NCI-H1436 treated with DMSO at 0.1 percent for 48 hours (cell line): ENCODE measurements at regions not wholly inside any gene's neighbourhood (a gene's known extent, or its start where the extent isn't known, plus 50 kb on each side); places are given as distances from the start of the nearest gene placed in this dataset.

Experiments used
- DNase-seq: peaks from one replicate; lab custom pipeline; 2025; lab: John Stamatoyannopoulos, UW

GRCh38 chr13:73894995-73895571 is 239.1 kb downstream of the KLF12 start:
- DNase-seq, result no peak

GRCh38 chr13:73893833-73894232 is 240.4 kb downstream of the KLF12 start:
- DNase-seq, result no peak

- no peak for DNase-seq
Measured at GRCh38 chr13:73891805-73892204, 242.4 kb downstream of the KLF12 start.

- DNase-seq, result no peak
Measured at GRCh38 chr13:73883162-73883561, 251.0 kb downstream of the KLF12 start.

- DNase-seq, result no peak
Measured at GRCh38 chr13:73880365-73880764, 253.8 kb downstream of the KLF12 start.

- no peak for DNase-seq
Measured at GRCh38 chr13:73879346-73880015, 254.7 kb downstream of the KLF12 start.

- DNase-seq, result no peak
Measured at GRCh38 chr13:73877399-73877798, 256.8 kb downstream of the KLF12 start.

- DNase-seq, result no peak
Measured at GRCh38 chr13:73876323-73876722, 257.9 kb downstream of the KLF12 start.

- no peak for DNase-seq
Measured at GRCh38 chr13:73873940-73874830, 260.0 kb downstream of the KLF12 start.

GRCh38 chr13:73872397-73872796 is 261.8 kb downstream of the KLF12 start:
- DNase-seq, result no peak

GRCh38 chr13:73870970-73871935 is 263.0 kb downstream of the KLF12 start:
- no peak for DNase-seq

- no peak for DNase-seq
Measured at GRCh38 chr13:73870036-73870741, 264.0 kb downstream of the KLF12 start.

- DNase-seq, result no peak
Measured at GRCh38 chr13:73865027-73865426, 269.2 kb downstream of the KLF12 start.

GRCh38 chr13:73861136-73861535 is 273.1 kb downstream of the KLF12 start:
- DNase-seq, result no peak

- no peak for DNase-seq
Measured at GRCh38 chr13:73860501-73860900, 273.7 kb downstream of the KLF12 start.

- no peak for DNase-seq
Measured at GRCh38 chr13:73859841-73860240, 274.4 kb downstream of the KLF12 start.

GRCh38 chr13:73857106-73857505 is 277.1 kb downstream of the KLF12 start:
- DNase-seq, result no peak

- no peak for DNase-seq
Measured at GRCh38 chr13:73851104-73851503, 283.1 kb downstream of the KLF12 start.

GRCh38 chr13:73850104-73850873 is 283.9 kb downstream of the KLF12 start:
- DNase-seq, result no peak

- DNase-seq, result no peak
Measured at GRCh38 chr13:73849292-73849691, 284.9 kb downstream of the KLF12 start.
